Fibroblast of villous mesenchyme (primary cell): ENCODE measurements at regions not wholly inside any gene's neighbourhood (a gene's known extent, or its start where the extent isn't known, plus 50 kb on each side); places are given as distances from the start of the nearest gene placed in this dataset.

ENCODE experiments used
- DNase-seq: peaks from one replicate; pipeline ENCODE4 v3.0.0-alpha.2; 2010; ENCODE audit warnings: low read depth
- H3K4me3 ChIP-seq: 2 replicates; pipeline ENCODE4 v1.5.1; 2011; ENCODE audit warnings: low read depth, mild to moderate bottlenecking, low read length
- CTCF ChIP-seq: IDR thresholded peaks from 2 replicates; pipeline ENCODE4 v1.5.1; 2012; ENCODE audit warnings: low read depth, mild to moderate bottlenecking, low read length; ENCODE audit not compliant: insufficient read depth

DNA sequence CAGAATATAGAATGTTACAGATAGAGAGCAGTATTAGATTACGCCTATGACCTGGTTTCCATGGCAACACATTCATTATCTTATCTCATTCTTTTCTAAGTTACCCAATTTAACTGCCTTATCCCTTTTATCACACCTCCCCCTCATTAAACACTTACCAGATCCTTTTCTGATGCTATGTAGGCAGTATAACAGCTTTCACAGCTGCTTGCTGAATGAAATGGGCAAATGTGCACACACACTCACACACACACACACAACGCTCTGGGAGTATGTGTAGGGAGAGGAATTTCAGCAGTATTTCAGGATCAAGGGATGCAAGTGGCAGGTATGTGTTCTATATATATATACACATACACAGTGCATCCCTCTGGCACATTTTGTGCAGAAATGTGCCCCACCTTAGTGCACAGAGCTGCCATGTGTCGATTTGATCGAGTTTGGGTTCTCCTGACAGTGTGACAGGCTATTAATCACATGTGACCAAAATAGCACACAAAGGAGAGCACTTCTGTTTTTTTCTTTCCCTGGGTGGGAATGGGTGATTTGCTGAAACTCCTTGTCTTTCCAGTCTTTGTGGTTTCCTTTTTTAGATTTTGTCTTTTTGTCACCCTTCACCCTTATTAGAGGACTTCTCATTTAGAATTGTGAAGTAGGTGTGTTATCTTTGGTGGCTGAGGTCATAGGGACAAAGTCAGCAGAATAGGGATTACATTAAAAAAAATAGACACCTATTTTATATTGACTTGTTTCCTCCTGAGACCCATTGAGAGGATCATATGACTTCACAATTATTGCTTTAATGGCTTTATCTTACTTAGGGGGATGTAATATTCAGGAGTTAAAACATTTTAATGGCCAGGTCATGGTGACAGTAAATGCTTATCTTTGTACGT, 553.7 kb downstream of the PDCD6IP start:
- H3K4me3 ChIP-seq, result no peak overlapping the region
- no peak for DNase-seq
- TF ChIP-seq CTCF, result no peak

- no peak overlapping the region for H3K4me3 ChIP-seq
- TF ChIP-seq CTCF, result no peak
- no peak for DNase-seq
Measured at GRCh38 chr3:34352778-34353331, 554.4 kb downstream of the PDCD6IP start.

DNA sequence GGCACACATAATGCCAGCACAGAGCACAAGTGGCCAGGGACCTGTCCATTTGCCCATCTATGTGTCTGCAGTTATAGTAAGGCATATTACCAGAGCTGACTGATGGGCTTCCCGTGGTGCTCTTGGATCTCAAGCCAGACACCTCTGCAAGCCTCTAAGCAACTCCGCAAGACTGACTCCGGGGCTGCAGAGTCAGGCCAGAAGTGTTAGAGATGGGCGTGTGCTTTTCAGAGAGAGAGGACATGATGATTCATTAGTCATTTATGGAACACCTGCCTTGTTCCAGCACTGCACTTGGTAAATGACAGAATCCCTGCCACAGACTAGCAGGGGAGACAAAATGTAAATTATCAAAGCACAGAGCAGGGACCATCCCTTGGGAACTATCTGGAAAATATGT, 559.0 kb downstream of the PDCD6IP start:
- no peak for TF ChIP-seq CTCF
- DNase-seq, result no peak
- H3K4me3 ChIP-seq, result no peak overlapping the region

DNA sequence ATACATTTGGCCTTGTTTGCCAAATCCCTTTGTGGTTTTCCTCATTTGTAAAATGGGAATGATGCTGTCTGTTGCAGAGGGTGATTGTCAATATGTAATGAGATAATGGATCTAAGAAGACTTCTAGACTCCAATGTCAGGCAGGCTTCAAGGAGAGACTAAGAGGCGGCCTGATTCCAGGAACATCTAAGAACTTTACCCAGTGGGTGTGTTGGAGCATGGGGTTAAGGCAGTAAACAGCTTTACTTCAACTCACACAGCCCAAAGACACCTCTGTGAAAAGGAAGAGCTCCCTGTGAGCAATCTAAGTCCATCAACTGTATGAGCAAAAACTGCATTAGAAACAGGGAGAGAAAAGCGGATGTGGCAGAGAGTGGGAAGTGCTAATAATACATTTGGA, 560.6 kb downstream of the PDCD6IP start:
- no peak overlapping the region for H3K4me3 ChIP-seq
- no peak for DNase-seq
- no peak for TF ChIP-seq CTCF

DNA sequence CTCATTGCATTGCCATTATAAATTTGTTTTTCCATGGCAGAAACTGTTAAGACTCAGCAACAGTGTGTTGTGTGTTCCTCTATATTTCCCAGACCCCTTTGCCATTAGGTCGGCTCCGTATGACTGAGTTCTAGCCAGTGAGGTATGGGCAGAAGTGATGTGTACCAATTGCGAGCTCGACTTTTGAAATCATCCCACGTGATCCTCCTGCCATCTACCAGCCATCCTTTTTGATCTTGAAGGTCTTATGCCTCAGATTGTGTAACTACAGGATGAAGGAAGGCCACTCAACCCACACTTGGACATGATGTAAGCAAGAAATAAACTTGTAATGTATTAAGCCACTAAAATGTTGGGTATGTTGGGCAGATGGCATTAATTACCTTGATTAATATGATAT, 562.3 kb downstream of the PDCD6IP start:
- TF ChIP-seq CTCF, result no peak
- no peak for DNase-seq
- no peak overlapping the region for H3K4me3 ChIP-seq

GRCh38 chr3:34361921-34362320, 563.5 kb downstream of the PDCD6IP start:
- no peak for TF ChIP-seq CTCF
- DNase-seq, result no peak
- no peak overlapping the region for H3K4me3 ChIP-seq
